NCI-H1092 treated with DMSO at 0.1 percent for 48 hours (cell line): ENCODE measurements at regions not wholly inside any gene's neighbourhood (a gene's known extent, or its start where the extent isn't known, plus 50 kb on each side); places are given as distances from the start of the nearest gene placed in this dataset.
"Not testable (repeated sequence)": the region's sequence is repeated elsewhere in the genome, so short reads cannot be mapped to it uniquely, and the experiment has no call there.

Experiments
- DNase-seq: peaks from one replicate; lab custom pipeline; 2025; lab: John Stamatoyannopoulos, UW

DNA sequence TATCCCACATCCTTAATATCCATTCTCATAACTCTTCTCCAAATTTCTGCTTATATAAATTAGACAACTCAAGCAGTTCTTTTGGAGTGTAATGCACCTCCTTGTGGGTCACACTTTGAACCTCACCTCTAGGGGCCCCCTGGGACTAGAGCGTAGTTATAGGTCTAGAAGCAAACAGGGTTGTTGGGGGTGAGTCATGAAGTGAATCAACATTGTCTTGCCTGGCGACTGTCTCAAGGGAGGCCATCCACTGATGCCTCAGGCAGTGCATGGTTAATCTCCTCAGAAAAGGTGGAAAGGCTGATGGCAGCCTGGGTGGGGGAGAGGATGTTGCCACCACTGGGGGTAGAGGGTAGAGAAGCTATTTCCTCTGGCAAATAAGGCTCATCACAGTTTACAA lies 129.1 kb downstream of the TNFRSF21 start:
- DNase-seq, result no peak

DNA sequence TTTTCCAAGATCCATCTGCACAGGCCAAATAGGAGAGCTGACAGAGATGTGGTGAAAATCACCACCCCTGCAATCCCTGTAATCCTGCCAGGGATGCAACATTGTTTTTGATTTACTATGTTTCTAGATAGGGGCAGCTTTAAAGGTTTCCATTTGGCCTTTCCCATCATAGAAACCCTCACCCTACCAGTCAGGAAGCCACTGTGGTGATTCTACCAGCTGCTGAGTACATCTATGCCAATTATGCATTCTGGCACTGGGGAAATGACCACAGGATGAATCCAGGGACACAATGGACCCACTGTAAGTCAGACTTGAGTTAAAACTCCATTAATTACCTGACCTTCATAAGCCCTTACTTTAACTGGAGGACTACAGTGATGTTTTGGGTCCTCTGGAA lies 130.4 kb downstream of the TNFRSF21 start:
- DNase-seq, result no peak

DNA sequence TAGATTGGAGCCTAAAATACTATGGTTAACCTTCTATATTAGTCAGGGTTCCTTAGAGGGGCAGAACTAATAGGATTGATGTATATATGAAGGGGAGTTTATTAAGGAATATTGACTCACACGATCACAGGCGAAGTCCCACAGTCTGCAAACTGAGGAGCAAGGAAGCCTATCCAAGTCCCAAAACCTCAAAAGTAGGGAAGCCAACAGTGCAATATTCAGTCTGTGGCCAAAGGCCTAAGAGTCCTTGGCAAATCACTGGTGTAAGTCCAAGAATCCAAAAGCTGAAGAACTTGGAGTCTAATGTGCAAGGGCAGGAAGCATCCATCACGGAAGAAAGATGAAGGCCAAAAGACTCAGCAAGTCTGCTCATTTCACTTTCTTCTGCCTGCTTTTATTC lies 133.5 kb upstream of the ADGRF1 start:
- no peak for DNase-seq

DNA sequence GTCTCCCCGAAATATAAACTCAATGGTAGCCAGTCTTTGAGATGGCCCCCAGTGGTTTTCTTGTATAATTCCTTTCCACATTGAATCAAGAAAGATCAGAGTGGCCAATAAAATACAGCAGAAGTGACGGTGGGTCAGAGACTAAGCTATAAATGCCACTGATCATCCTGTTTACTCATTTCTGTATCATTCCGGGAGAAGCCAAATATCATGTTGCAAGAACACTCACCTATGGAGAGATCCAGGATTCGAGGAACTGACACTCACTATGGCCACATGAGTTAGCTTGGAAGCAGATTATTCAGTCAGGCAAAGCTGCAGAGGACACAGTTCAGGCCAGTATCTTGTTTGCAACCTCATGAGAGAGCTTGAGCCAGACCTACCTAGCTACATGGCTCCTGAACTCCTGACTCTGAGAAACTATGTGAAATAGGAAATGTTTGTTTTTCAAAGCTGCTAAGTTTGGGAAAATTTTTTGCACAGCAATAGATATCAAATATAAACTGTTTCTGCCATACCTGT lies 132.4 kb upstream of the ADGRF1 start:
- DNase-seq, result no peak

DNA sequence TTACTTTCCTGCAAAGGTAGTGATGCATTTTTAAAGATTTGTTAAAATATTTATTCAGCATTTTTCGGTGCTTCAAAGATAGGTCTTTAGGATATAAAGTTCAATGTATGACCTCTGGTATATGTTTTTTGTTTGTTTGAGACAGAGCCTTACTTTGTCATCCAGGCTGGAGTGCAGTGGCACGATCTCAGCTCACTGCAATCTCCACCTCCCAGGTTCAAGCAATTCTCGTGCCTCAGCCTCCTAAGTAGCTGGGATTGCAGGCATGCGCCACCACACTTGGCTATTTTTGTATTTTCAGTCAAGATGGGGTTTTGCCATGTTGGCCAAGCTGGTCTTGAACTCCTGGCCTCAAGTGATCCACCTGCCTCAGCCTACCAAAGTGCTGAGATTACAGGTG lies 131.9 kb upstream of the ADGRF1 start:
- not testable (repeated sequence) for DNase-seq

DNA sequence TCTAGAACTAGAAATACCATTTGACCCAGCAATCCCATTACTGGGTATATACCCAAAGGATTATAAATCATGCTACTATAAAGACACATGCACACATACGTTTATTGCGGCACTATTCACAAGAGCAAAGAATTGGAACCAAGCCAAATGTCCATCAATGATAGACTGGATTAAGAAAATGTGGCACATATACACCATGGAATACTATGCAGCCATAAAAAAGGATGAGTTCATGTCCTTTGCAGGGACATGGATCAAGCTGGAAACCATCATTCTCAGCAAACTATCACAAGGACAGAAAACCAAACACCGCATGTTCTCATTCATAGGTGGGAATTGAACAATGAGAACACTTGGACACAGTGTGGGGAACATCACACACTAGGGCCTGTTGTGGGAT lies 131.0 kb upstream of the ADGRF1 start:
- DNase-seq, result not testable (repeated sequence)

DNA sequence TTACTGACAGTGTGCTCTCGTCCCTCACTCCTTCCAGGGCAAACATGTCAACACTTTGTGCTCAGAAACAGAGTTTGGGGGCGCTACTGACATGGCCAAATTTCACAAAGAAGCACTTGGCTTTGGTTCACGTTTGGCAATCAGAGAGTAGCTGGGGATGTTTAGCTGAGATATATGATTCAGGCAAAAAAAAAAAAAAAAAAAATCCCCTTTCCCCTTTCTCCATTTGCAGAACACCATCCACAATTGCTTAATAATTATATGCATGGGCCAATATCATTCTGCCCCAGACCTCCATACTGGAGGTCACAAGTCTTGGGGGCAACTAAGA lies 128.4 kb upstream of the ADGRF1 start:
- no peak for DNase-seq

DNA sequence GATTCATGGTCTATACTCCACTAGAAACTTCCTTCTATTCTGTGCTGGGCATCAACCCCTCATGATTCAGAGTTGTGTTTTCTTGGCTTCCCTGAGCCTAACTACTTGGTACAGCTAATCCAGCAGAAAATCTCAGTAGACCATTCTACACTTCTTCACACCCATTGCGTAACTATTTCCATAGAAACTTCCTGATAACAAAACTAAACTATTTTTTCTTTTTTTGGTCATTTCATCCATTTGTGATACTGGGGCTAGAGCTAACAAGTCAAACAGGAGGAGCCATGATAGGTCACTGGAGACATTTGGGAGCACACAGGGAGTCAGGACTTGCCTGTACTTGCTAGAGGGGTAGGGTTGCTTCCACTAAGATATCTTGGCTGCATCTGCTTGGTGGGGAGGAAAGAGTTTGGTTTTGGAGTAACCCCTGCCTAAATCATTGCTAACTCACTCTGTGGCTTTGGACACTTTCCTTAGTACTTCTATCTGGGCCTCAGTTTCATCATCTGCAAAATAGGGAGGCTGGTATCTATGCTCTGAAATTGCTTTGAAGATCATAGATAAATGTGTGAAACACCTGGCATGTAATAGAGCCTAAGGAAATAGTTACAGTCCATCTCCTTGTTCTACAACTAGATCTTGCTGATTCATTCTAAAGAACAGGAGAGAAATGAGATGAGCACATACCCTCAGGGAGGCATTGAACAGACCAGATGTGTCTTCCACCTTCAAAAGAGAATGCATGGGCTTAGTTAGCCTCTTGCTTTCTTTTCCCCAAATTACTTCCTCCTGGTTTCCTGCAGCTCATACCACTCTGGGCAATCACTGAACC lies 127.9 kb upstream of the ADGRF1 start:
- no peak for DNase-seq

DNA sequence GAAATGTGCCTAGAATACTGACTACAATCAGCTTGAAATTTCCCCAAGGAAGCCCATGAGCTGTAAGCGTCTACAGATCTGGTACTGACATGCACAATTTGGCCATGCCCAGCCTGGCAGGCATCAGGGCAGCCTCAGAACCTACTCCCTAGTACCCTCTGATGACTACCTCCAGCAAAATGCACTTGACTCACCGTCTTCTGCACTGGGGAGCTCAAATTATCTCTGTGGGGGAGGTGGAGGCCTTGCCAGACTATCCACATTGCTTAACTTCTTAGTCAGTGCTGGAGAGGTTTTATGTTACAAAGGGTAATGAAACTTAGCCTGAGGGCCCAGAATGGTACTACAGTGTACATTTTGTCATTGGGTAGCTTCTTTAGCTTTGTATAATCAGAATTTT lies 126.0 kb upstream of the ADGRF1 start:
- DNase-seq, result no peak

DNA sequence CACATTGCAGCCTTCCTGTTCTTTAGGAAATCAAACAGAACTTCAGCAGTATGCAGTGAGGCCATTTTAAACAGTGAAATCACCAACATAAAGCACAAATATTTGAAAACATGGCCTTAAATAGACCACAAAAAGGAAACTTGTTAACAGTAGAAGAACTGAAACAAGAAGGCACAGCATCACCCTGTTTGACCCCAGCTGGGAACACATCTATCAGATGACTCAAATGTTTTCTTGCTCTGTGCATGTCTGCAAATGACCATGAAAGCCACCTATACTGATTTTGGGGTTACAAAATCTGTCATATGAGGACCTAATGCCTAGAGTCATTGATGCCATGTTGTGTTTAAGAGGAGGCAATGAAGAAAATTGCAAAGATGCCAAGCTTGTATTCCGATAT lies 123.8 kb upstream of the ADGRF1 start:
- DNase-seq, result no peak

DNA sequence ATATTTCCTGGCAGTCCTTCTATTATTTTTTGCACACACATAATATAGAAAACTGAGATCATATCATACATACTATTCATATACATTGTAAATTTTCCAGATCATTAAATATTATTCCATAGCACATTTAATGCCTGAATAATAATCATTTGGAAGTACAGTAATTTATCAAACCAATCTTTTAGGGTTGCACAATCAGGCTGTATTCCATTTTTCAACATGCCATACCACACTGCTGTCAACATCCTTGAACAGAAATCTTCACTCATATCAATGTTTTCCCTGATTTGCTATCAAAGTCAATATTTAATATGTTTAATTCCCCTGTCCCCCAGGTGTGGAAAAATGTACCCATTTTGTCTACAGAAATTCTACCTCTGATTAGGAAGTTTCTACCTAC lies 122.7 kb upstream of the ADGRF1 start:
- no peak for DNase-seq

DNA sequence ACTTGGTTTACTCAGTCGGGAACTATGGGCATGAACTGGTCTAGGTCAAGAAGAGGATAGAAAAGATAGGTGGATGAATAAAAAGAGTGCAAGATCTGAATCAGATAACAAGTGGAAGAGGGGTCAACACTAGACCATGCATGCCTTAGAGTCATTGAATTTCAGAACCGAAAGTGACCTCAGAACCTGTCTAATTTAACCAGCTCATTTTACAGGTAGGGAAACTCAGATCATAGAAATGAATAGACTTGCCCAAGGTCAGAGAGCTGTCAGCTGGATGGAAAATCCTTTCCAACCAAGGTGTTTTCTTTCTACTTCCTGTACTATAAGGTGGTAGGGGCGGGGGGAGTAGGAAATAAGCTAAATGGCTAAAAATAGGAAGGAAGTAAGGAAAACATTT lies 121.4 kb upstream of the ADGRF1 start:
- DNase-seq, result no peak

DNA sequence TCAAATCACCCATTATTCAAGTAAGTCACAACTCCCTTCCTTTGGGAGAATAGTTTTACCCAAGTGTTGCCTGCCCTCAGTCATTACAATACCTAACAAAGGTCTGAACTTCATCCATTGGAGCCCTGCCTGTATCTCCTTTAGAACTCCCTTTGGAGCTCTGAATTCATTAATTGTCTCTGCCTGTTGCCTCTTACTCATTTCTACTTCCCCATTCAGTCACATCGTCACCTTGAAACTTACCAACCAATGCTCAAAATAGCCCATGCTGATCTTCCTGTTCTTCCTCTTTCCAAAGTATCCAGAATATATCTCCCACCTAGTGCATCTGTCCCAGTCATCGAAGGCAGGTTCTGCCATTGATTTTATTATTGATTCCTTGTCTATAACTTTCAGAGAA lies 120.7 kb upstream of the ADGRF1 start:
- no peak for DNase-seq

DNA sequence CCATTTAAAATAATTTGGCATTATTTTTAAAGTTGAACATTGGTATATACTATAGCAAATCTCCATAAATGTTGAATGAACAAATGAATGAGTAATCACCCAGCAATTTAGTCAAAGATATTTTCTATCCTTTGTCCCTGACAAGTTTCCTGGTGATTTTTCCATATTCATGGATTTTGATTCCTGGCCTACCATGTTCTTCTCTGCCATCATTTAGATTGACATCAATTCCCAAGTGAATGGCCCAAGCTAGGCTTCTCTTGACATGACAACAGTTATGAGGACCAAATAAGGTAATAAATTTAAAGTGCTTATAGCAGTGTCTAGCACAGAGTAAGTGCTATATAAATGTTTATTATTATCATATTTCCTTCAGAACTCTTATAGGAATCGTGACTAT lies 120.1 kb upstream of the ADGRF1 start:
- DNase-seq, result no peak

DNA sequence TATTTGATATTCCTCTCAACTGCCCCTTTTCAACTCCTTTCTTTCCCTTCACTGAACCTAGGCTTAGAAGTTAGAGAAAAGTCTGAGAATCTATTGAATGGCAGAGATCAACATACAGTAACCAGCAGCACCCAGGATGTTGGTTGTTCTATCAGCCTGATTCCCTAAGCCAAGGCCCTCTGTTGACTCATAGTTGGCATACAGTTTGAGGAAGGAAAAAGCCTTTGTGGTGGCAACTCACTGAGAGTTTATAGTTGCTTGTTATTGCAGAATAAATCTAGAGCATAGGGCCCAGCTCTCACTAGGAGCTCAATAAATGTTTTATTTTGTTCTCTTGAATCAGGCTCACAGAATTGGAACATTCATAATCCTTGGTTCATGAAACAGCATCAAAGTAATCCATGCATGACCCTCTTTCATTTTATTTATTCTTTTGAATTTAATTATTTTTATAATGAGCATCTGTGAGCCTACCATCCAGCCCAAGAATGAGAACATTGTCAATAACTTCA lies 119.1 kb upstream of the ADGRF1 start:
- no peak for DNase-seq

DNA sequence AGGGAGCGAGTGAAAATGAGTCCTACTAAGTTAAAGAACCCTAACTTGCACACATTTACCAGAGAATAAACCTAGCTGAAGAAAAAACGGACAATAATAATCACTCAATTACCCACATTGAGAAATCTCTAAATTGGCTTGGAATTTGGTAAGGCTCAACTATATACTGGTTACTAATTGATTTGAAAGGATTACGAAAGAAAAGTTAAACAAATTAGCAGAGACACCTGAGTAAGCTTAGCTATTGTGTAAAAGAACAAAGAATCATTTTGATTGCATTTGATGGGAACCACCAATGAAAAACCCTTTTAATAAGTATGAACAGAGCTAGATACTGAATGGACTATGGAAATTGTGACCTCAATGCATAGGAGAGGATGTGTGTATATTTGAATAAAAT lies 118.6 kb upstream of the ADGRF1 start:
- no peak for DNase-seq

DNA sequence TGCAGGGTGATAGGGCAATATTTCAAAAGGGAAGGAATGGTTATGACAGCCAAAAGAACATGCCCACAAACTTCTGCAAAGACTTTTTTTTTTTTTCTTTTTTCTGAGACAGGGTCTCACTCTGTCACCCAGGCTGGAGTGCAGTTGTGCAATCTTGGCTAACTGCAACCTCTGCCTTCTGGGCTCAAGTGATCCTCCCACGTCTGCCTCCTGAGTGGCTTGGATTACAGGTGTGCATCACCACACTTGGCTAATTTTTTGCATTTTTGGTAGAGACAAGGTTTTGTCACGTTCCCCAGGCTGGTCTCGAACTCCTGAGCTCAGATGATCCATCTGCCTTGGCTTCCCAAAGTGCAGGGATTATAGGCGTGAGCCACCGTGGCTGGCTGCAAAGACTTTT lies 117.6 kb upstream of the ADGRF1 start:
- no peak for DNase-seq

DNA sequence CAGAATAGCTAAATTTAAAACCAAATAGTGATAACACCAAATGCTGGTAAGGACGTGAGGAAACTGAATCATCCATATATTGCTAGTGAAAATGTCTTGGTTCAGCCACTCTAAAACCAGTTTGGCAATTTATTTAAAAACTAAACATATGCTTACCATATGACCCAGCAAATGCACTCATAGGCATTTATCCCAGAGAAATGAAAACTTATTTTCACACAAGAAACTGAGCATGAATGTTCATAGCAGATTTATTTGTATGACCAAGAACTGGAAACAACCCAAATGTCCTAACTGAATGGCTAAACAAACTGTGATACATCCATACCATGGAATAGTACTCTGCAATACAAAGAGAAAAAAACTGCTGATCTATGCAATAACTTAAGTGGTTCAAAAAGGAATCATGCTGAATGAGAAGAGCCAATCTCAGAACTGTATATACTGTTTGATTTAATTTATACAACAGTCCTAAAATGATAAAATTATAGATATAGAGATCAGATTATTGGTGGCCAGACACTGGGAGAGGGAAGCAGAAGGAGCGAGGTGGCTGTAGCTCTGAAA lies 115.6 kb upstream of the ADGRF1 start:
- no peak for DNase-seq

DNA sequence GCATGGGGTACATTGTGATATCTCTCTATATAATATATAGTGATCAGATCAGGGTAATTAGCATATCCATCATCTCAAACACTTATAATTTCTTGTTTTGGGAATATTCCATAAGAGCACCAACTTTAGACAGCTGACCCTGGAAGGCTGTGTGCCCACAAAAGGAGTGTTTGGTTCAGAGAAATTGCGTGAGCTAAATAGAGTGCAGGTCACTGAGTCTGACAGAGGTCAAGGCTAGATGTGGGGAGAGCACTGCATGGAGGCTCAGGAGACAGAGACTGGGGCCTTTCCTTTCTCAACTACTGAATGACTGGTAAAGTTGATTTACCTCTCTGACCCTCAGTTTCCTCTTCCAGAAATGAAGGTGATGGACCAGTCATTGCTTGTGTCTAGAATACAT lies 114.9 kb upstream of the ADGRF1 start:
- DNase-seq, result no peak

DNA sequence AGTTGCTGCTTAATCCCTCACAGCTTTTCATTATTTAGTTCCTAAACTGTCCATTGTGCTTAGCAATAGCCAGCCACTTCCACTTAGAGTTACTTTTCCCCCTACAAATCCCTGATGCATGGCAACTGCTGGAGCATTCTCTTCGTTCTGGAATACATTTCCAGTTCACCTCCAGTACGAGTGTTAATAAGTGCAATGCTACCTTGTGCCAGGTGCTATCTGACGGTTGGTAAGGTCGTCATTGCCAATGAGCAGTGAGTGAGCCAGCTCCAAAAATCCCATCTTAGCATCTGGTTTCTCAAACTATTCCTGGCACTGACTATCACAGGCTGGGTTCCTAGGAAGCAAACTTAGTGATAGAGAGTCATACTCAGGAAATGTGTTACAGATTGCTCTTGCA lies 114.1 kb upstream of the ADGRF1 start:
- no peak for DNase-seq

DNA sequence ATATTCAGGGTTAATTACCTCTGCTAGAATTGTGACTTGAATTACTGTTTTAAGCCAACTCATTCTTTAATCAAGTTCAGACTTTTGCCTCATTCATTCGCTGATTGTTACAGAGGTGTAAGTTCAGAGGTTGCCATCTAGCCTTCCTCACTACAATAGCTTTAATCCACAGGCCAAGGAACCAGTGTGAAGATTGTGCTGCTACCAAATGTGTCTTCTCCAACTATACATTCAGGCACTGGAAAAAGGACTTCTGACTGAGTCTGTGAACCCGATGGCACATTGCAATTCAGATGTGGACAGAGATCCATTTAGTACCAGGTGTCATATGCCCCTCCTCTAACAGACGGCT lies 111.2 kb upstream of the ADGRF1 start:
- no peak for DNase-seq

DNA sequence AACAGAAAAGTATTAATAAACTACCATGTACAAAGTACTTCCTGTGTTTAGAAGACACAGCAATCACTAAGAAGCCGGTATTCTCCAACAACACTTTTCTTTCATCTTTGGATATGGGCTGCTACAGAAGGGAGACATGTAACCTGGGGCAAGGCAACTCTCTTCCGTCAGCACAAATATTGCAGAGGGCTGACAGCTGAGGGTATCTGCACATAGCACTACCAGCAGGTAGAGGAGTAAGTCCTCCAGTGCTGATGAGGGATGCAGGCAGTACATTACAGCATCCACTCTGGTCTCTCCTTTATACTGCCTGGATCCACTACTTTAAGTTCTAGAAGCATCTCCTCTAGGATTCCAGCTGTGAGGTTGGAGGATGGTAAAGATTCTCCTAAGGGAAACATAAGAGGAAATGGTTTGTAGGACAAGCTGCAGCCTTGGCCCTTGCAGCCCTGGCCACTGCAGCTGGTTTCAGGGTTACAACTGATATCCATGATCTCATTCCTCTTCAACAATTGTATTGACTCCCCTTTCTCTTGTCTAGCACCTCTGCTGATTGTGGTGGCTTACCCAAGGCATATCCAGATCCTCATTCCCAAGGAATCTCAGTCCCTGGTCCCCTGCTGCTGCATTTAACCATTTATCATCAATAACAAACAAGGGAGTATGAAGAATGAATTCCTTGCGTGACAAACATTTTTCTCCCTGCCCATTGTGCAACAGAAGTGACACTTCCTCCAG lies 110.7 kb upstream of the ADGRF1 start:
- DNase-seq, result no peak

DNA sequence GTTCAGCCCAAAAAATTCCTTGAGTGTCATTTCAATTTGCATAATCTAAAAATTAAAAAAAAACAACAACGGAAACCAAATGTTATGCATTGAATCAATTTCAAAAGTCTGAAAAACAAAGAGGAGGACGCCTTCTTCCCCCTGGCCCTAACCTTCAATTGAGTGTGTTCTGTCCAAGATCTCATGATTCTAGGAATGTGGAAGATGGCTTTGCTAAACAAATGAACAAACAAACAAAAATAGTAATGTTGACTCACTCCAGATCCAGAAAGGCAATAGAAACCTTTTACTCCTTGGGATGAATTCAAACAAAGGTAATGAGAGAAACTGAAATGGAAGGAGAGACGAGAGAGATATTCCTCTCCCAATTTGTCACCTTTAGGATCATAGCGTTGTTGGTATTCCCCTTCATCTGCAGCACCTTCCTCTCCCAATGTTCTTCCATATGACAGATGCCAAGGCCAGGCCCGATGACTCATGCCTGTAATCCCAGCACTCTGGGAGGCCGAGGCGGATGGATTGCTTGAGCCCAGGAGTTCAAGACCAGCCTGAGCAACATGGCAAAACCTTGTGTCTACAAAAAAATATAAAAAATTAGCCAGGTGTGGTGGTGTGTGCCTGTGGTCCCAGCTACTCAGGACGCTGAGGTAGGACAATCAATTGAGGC lies 109.2 kb upstream of the ADGRF1 start:
- DNase-seq, result no peak
